ENCODE measurements at regions not wholly inside any gene's neighbourhood (a gene's known extent, or its start where the extent isn't known, plus 50 kb on each side); places are given as distances from the start of the nearest gene placed in this dataset.

DNA sequence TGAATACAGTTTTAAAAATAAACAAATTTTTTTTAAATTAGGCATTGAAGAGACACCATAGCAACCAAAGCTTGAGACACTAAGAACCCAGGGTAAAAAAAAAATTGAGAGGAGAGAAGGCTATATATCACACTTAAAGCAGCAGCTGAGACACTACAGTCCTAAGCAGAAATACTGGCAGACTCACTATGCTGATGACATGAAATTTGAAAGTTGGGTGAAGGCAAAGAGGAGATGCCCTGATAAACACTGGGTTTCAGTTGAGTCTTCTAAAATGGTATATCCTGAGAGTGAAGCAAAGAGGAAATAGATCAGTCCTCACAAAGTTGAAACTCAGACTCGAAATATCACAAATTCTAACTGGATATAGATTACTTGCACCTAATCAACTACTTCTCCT lies 419.9 kb upstream of the CDH9 start:
- Histone ChIP-seq H3K56ac (replicated peaks; ENCODE audit: insufficient read length, low read depth, low read length) (no peak overlapping the region), H3K4me3 (ENCODE audit: extremely low read depth in 1 of 4, insufficient read depth in 2 of 4, low read depth in 3 of 4, low read length in 4 of 4) (no peak overlapping the region), H3K4ac (replicated peaks; ENCODE audit: insufficient read length, low read depth, low read length) (no peak overlapping the region), H4K8ac (ENCODE audit: extremely low read depth, insufficient read depth, low read length) (no peak overlapping the region), H3K18ac (ENCODE audit: extremely low read depth, low read length) (no peak overlapping the region), H3K23ac (ENCODE audit: insufficient read length) (no peak overlapping the region), H4K91ac (replicated peaks; ENCODE audit: insufficient read length, low read length) (no peak overlapping the region), H3K4me1 (replicated peaks in 1 of 4; ENCODE audit: control insufficient read depth in 3 of 4, insufficient read depth in 4 of 4, low read length in 3 of 4) (no peaks in the 10 kb centered on the region), H3K9me3 (ENCODE audit: insufficient read depth in 2 of 2, low read depth in 1 of 2, low read length in 1 of 2) (no peaks in the 10 kb centered on the region), H3K36me3 (ENCODE audit: control insufficient read depth in 2 of 4, insufficient read depth in 4 of 4, low read length in 3 of 4) (no peaks in the 10 kb centered on the region), H3K27me3 (replicated peaks in 1 of 4; ENCODE audit: control insufficient read depth in 3 of 4, extremely low read depth in 1 of 4, insufficient read depth in 3 of 4, low read length in 3 of 4) (no peaks in the 10 kb centered on the region), H2BK15ac (ENCODE audit: low read length) (no peak overlapping the region), H3K4me2 (ENCODE audit: insufficient read depth in 1 of 2, low read depth in 2 of 2, low read length in 2 of 2) (no peak overlapping the region), H2BK12ac (ENCODE audit: low read depth, low read length) (no peak overlapping the region), H3K23me2 (ENCODE audit: low read depth, low read length) (no peaks in the 10 kb centered on the region), H2BK120ac (replicated peaks; ENCODE audit: low read depth, low read length) (no peak overlapping the region), H4K20me1 (replicated peaks in 1 of 2; ENCODE audit: control insufficient read depth in 1 of 2, insufficient read depth in 2 of 2, low read length in 2 of 2) (no peaks in the 10 kb centered on the region), H3K79me1 (ENCODE audit: low read depth, low read length) (no peaks in the 10 kb centered on the region), H4K5ac (ENCODE audit: insufficient read length, low read depth, low read length) (no peak overlapping the region), H2AFZ (ENCODE audit: low read length) (no peak overlapping the region), H2AK5ac (ENCODE audit: low read depth, low read length) (no peak overlapping the region), H3K9ac (replicated peaks in 1 of 4; ENCODE audit: extremely low read depth in 1 of 4, low read depth in 3 of 4, low read length in 3 of 4) (no peak overlapping the region), H3K14ac (ENCODE audit: insufficient read length) (no peak overlapping the region), H2BK5ac (ENCODE audit: low read depth, low read length) (no peak overlapping the region), H3K27ac (ENCODE audit: low read depth, low read length) (no peak overlapping the region), H3K79me2 (ENCODE audit: control insufficient read depth in 1 of 2, insufficient read depth in 2 of 2, low read length in 2 of 2) (no peaks in the 10 kb centered on the region), H2BK20ac (ENCODE audit: low read length) (no peak overlapping the region)
- FAIRE-seq (no peak), DNase-seq (ENCODE audit: low read depth in 1 of 2, low spot score in 2 of 2) (no peak)
- WGBS, 2 experiments (ENCODE audit: extremely low coverage in 1 of 2, insufficient coverage in 1 of 2, insufficient read length in 1 of 2, insufficient replicate concordance in 2 of 2, low coverage in 1 of 2, low lambda C conversion rate in 2 of 2, missing lambda C conversion rate in 1 of 2): 81% methylated on average over 1 of the region's 1 CpG; no CpG with 5 or more reads in 1 of the 2 experiments
- CTCF ChIA-PET (ENCODE audit: partially characterized antibody): no interaction called here
- POLR2A ChIA-PET (ENCODE audit: partially characterized antibody): no interaction called here
- TF ChIP-seq, protein P1, sequence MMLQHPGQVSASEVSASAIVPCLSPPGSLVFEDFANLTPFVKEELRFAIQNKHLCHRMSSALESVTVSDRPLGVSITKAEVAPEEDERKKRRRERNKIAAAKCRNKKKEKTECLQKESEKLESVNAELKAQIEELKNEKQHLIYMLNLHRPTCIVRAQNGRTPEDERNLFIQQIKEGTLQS (IDR thresholded peaks at IDR 0.05; ENCODE audit: insufficient read depth, low read depth, low read length): no peak
- TF ChIP-seq CBX8 (IDR thresholded peaks at IDR 0.05; ENCODE audit: borderline replicate concordance, low read depth, low read length): no peak
- TF ChIP-seq SIX5 (IDR thresholded peaks at IDR 0.05; ENCODE audit: low read depth, low read length): no peak
- no peak for TF ChIP-seq CBX5 (IDR thresholded peaks at IDR 0.05; ENCODE audit: low read depth, low read length)

Data from H1 (cell line).